Choroid plexus epithelial cell (primary cell): ENCODE measurements at regions not wholly inside any gene's neighbourhood (a gene's known extent, or its start where the extent isn't known, plus 50 kb on each side); places are given as distances from the start of the nearest gene placed in this dataset.

Experiments
- DNase-seq: peaks from one replicate; pipeline ENCODE4 v3.0.0-alpha.2; 2010; ENCODE audit warnings: low read depth
- H3K4me3 ChIP-seq: 2 replicates; pipeline ENCODE4 v1.5.1; 2011; ENCODE audit warnings: low read depth, mild to moderate bottlenecking, control low read depth, low read length, moderate library complexity
- CTCF ChIP-seq: conservative IDR thresholded peaks from 2 replicates; pipeline ENCODE4 v1.5.1; 2011; ENCODE audit warnings: low read depth, mild to moderate bottlenecking, control low read depth, inconsistent platforms, low read length, moderate library complexity

- H3K4me3 ChIP-seq: no peak overlapping the region
- no peak for TF ChIP-seq CTCF
- peak; percentile 62 for DNase-seq
Observed at GRCh38 chr4:45663003-45663402, 460.9 kb downstream of the GABRG1 start.

DNA sequence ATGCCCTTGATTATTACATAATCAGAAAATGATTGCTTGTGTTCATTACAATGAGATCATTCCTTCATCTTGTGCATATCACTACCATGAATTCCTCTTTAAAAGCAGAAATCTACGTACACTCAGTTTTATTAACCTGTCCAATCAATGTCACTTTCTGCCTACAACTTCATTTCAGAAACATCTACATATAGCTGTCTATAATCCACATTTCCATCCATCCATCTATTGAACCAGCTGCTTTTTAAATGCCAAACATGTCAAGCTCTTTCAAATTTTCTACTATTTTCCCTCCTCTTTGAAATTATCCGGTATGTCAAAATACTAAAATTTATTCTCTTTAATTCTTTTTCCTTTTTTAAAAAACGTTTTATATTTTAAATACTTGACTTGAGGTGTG is 462.0 kb downstream of the GABRG1 start:
- DNase-seq: no peak
- no peak overlapping the region for H3K4me3 ChIP-seq
- no peak for TF ChIP-seq CTCF

GRCh38 chr4:45650545-45650944 is 473.3 kb downstream of the GABRG1 start:
- H3K4me3 ChIP-seq: no peak overlapping the region
- TF ChIP-seq CTCF: no peak
- no peak for DNase-seq

GRCh38 chr4:45648846-45649245 is 475.0 kb downstream of the GABRG1 start:
- no peak overlapping the region for H3K4me3 ChIP-seq
- no peak for TF ChIP-seq CTCF
- DNase-seq: no peak

DNA sequence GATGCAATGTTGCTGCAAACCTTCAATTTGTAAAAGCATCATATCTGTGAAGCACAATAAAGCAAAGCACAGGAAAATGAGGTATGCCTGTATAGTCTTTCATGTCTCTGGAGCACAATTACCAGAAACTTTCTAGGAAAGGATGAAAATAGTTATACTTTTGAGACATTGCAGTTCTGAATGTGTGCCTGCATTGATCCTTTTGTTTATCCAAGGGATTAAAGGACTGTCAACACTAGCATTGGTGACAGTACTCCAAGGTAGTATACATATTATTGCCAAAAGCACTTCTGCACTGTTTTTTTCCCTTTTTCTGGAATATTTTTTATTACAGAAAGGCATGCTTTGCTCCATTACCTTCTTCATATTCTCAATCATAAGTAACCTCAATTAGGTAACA is 476.0 kb downstream of the GABRG1 start:
- H3K4me3 ChIP-seq: no peak overlapping the region
- DNase-seq: no peak
- no peak for TF ChIP-seq CTCF

DNA sequence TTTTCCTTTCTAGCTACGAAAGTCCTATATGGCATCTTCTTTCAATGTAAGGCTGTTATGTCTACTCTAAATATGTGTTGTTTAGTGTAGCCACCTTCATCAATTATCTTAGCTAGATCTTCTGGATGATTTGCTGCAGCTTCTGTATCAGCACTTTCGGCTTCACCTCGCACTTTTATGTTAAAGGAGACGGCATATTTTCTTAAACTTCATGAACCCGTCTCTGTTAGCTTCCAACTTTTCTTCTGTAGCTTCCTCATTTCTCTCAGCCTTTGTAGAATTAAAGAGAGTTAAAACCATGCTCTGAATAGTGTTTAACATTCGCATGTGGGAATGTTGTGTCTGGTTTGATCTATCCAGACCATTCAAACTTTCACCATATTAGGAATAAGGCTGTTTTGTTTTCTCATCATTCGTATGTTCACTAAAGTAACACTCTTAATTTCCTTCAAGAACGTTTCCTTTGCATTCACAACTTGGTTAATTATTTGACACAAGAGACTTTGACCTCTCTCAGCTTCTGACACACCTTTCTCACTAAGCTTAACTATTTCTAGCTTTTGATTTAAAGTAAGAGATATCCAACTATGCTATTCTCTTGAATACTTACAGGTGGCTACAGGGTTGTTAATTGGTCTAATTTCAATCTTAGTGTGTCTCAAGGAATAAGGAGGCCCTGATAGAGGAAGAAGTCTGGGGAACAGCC is 476.8 kb downstream of the GABRG1 start:
- TF ChIP-seq CTCF: no peak
- no peak for DNase-seq
- H3K4me3 ChIP-seq: no peak overlapping the region

DNA sequence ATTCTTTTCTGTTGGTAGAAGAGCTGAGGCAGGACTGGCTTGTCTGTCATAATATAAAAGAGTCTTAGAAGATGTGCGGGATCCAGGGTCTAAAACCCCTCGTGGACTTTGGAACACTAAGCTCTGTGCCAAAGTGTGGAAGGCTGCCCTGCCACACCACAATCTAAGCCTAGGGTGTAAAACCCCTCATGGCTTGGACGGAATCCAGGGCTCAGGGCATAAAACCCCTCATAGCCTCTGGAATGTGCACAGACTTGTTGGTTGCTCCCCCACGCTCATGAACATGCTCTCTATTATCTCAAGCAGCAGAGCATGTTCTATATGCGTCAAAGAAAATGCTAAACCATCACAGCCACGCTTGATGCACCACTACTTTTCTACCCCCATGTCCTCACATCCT is 483.6 kb downstream of the GABRG1 start:
- no peak overlapping the region for H3K4me3 ChIP-seq
- no peak for TF ChIP-seq CTCF
- no peak for DNase-seq
